ENCODE measurements at regions not wholly inside any gene's neighbourhood (a gene's known extent, or its start where the extent isn't known, plus 50 kb on each side); places are given as distances from the start of the nearest gene placed in this dataset.

- TF ChIP-seq YY1 (tag by site-specific recombination; IDR thresholded peaks at IDR 0.05) (no peak), ZNF354C (tag by site-specific recombination; IDR thresholded peaks at IDR 0.05; ENCODE audit: borderline replicate concordance, low read depth) (no peak), CTCF (tag by site-specific recombination; IDR thresholded peaks at IDR 0.05) (no peak)
Observed at GRCh38 chr3:66703501-66703900, 202.7 kb upstream of the LRIG1 start.

Data from HEK293 (cell line).